ENCODE measurements at regions not wholly inside any gene's neighbourhood (a gene's known extent, or its start where the extent isn't known, plus 50 kb on each side); places are given as distances from the start of the nearest gene placed in this dataset.
"Not testable (repeated sequence)": the region's sequence is repeated elsewhere in the genome, so short reads cannot be mapped to it uniquely, and the experiment has no call there.

GRCh38 chr17:21850614-21851013 is 158.3 kb downstream of the KCNJ18 start:
- TF ChIP-seq ATF3 (IDR thresholded peaks at IDR 0.05); CTCF (IDR thresholded peaks at IDR 0.05; ENCODE audit: low read depth, low read length, missing input control); TAF1 (conservative IDR thresholded peaks at IDR 0.05); GABPA (IDR thresholded peaks at IDR 0.05 in 1 of 2, conservative IDR thresholded peaks at IDR 0.05 in 1 of 2); YY1 (IDR thresholded peaks at IDR 0.05); SP1 (IDR thresholded peaks at IDR 0.05); HNF4G (IDR thresholded peaks at IDR 0.05); ZBTB33 (IDR thresholded peaks at IDR 0.05); EGR1 (IDR thresholded peaks at IDR 0.05; ENCODE audit: low read depth in 2 of 2); JUND (IDR thresholded peaks at IDR 0.05): not testable (repeated sequence)
- TF ChIP-seq, protein P1, sequence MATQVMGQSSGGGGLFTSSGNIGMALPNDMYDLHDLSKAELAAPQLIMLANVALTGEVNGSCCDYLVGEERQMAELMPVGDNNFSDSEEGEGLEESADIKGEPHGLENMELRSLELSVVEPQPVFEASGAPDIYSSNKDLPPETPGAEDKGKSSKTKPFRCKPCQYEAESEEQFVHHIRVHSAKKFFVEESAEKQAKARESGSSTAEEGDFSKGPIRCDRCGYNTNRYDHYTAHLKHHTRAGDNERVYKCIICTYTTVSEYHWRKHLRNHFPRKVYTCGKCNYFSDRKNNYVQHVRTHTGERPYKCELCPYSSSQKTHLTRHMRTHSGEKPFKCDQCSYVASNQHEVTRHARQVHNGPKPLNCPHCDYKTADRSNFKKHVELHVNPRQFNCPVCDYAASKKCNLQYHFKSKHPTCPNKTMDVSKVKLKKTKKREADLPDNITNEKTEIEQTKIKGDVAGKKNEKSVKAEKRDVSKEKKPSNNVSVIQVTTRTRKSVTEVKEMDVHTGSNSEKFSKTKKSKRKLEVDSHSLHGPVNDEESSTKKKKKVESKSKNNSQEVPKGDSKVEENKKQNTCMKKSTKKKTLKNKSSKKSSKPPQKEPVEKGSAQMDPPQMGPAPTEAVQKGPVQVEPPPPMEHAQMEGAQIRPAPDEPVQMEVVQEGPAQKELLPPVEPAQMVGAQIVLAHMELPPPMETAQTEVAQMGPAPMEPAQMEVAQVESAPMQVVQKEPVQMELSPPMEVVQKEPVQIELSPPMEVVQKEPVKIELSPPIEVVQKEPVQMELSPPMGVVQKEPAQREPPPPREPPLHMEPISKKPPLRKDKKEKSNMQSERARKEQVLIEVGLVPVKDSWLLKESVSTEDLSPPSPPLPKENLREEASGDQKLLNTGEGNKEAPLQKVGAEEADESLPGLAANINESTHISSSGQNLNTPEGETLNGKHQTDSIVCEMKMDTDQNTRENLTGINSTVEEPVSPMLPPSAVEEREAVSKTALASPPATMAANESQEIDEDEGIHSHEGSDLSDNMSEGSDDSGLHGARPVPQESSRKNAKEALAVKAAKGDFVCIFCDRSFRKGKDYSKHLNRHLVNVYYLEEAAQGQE (IDR thresholded peaks at IDR 0.05) = not testable (repeated sequence)
- TF ChIP-seq, protein P2, sequence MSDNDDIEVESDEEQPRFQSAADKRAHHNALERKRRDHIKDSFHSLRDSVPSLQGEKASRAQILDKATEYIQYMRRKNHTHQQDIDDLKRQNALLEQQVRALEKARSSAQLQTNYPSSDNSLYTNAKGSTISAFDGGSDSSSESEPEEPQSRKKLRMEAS (IDR thresholded peaks at IDR 0.05) = not testable (repeated sequence)

All from liver (tissue), 3 donors.